ENCODE measurements at regions not wholly inside any gene's neighbourhood (a gene's known extent, or its start where the extent isn't known, plus 50 kb on each side); places are given as distances from the start of the nearest gene placed in this dataset.

DNA sequence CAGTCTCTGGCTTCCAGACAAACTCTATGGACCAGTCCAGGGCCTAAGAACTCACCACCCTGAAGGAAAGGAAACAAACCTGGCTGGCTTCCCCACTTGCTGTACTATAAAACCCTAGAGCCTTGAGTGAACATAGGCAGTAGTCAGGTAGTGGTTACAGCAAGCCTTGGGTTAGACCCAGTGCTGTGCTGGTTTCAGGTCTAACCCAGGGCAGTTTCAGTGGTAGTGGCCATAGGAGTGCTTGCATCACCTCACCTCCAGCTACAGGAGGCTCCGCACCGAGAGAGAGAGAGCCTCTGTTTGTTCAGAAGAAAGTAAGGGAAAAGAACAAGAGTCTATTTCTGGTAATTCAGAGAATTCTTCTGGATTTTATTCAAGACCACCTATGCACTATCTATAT lies 714.1 kb upstream of the CDH10 start:
- Histone ChIP-seq H3K79me2 (ENCODE audit: control insufficient read depth, low read length) (no peaks in the 10 kb centered on the region), H3K4me3 (ENCODE audit: low read length) (no peak overlapping the region), H4K20me1 (ENCODE audit: control insufficient read depth, insufficient read depth, low read depth, low read length) (no peaks in the 10 kb centered on the region), H3K27ac (ENCODE audit: low read depth, low read length) (no peak overlapping the region), H3K9me3 (ENCODE audit: control insufficient read depth, insufficient read depth, low read length) (no peaks in the 10 kb centered on the region; the same call in 1 of the 2 replicates), H3K27me3 (ENCODE audit: control insufficient read depth, low read length) (no peaks in the 10 kb centered on the region), H3K36me3 (ENCODE audit: control insufficient read depth, low read length) (no peaks in the 10 kb centered on the region), H3F3A (ENCODE audit: control insufficient read depth, insufficient read depth) (no peaks in the 10 kb centered on the region), H3K4me1 (ENCODE audit: control insufficient read depth, low read length) (no peaks in the 10 kb centered on the region), H3K9me2 (replicated peaks; ENCODE audit: control insufficient read depth, low read length) (no peaks in the 10 kb centered on the region), H3K4me2 (ENCODE audit: low read length) (no peak overlapping the region)
- no peak for TF ChIP-seq EZH2phosphoT487 (IDR thresholded peaks at IDR 0.05; ENCODE audit: borderline replicate concordance, low read length)
- TF ChIP-seq, protein P1, sequence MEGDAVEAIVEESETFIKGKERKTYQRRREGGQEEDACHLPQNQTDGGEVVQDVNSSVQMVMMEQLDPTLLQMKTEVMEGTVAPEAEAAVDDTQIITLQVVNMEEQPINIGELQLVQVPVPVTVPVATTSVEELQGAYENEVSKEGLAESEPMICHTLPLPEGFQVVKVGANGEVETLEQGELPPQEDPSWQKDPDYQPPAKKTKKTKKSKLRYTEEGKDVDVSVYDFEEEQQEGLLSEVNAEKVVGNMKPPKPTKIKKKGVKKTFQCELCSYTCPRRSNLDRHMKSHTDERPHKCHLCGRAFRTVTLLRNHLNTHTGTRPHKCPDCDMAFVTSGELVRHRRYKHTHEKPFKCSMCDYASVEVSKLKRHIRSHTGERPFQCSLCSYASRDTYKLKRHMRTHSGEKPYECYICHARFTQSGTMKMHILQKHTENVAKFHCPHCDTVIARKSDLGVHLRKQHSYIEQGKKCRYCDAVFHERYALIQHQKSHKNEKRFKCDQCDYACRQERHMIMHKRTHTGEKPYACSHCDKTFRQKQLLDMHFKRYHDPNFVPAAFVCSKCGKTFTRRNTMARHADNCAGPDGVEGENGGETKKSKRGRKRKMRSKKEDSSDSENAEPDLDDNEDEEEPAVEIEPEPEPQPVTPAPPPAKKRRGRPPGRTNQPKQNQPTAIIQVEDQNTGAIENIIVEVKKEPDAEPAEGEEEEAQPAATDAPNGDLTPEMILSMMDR (IDR thresholded peaks at IDR 0.05; ENCODE audit: low read depth, low read length, poor library complexity, severe bottlenecking) = no peak

DNA sequence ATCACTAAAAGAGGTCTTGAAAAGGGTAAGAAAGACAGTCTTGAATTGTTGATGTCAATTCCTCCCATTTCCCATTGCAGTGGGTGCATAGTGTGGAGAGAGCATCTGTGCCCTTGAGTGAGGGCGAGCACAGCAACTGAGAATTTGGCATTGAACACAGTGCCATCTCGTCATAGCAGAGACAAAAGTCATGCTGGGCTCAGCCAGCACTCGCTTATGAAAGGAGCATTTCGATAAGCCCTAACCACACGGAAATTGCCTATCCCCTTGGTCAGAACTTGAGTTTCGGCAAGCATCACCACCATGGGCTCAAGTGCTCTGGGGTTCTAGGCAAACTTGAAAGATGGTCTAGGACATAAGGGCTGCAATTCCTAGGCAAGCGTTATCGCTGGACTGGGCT lies 712.8 kb upstream of the CDH10 start:
- Histone ChIP-seq H3K36me3 (ENCODE audit: control insufficient read depth, low read length) (no peaks in the 10 kb centered on the region), H3F3A (ENCODE audit: control insufficient read depth, insufficient read depth) (no peaks in the 10 kb centered on the region), H3K27me3 (ENCODE audit: control insufficient read depth, low read length) (no peaks in the 10 kb centered on the region), H3K79me2 (ENCODE audit: control insufficient read depth, low read length) (no peaks in the 10 kb centered on the region), H3K9me3 (ENCODE audit: control insufficient read depth, insufficient read depth, low read length) (no peaks in the 10 kb centered on the region; the same call in 1 of the 2 replicates), H3K27ac (ENCODE audit: low read depth, low read length) (no peak overlapping the region), H3K4me1 (ENCODE audit: control insufficient read depth, low read length) (no peaks in the 10 kb centered on the region), H3K4me3 (ENCODE audit: low read length) (no peak overlapping the region), H3K9me2 (replicated peaks; ENCODE audit: control insufficient read depth, low read length) (no peaks in the 10 kb centered on the region), H4K20me1 (ENCODE audit: control insufficient read depth, insufficient read depth, low read depth, low read length) (no peaks in the 10 kb centered on the region), H3K4me2 (ENCODE audit: low read length) (no peak overlapping the region)
- TF ChIP-seq, protein P1 (IDR thresholded peaks at IDR 0.05; ENCODE audit: low read depth, low read length, poor library complexity, severe bottlenecking) = no peak
- no peak for TF ChIP-seq EZH2phosphoT487 (IDR thresholded peaks at IDR 0.05; ENCODE audit: borderline replicate concordance, low read length)

- no peaks in the 10 kb centered on the region for H3K79me2 ChIP-seq (ENCODE audit: control insufficient read depth, low read length)
- no peaks in the 10 kb centered on the region for H4K20me1 ChIP-seq (ENCODE audit: control insufficient read depth, insufficient read depth, low read depth, low read length)
- no peak overlapping the region for H3K27ac ChIP-seq (ENCODE audit: low read depth, low read length)
- no peaks in the 10 kb centered on the region for H3F3A ChIP-seq (ENCODE audit: control insufficient read depth, insufficient read depth)
- H3K4me1 ChIP-seq (ENCODE audit: control insufficient read depth, low read length) = no peaks in the 10 kb centered on the region
- no peaks in the 10 kb centered on the region for H3K27me3 ChIP-seq (ENCODE audit: control insufficient read depth, low read length)
- no peak overlapping the region for H3K4me3 ChIP-seq (ENCODE audit: low read length)
- H3K4me2 ChIP-seq (ENCODE audit: low read length) = no peak overlapping the region
- TF ChIP-seq EZH2phosphoT487 (IDR thresholded peaks at IDR 0.05; ENCODE audit: borderline replicate concordance, low read length) = no peak
- TF ChIP-seq, protein P1 (IDR thresholded peaks at IDR 0.05; ENCODE audit: low read depth, low read length, poor library complexity, severe bottlenecking) = no peak
- H3K9me3 ChIP-seq (ENCODE audit: control insufficient read depth, insufficient read depth, low read length) = no peaks in the 10 kb centered on the region
- H3K36me3 ChIP-seq (ENCODE audit: control insufficient read depth, low read length) = no peaks in the 10 kb centered on the region
- no peaks in the 10 kb centered on the region for H3K9me2 ChIP-seq (replicated peaks; ENCODE audit: control insufficient read depth, low read length)
These were observed 705.0 kb upstream of the CDH10 start for GRCh38 chr5:25349746-25350145.

Measured in DOHH2 (cell line).